NCI-H2171 treated with DMSO at 0.1 percent for 48 hours (cell line): ENCODE measurements at regions not wholly inside any gene's neighbourhood (a gene's known extent, or its start where the extent isn't known, plus 50 kb on each side); places are given as distances from the start of the nearest gene placed in this dataset.

ENCODE experiments used
- DNase-seq: peaks from one replicate; lab custom pipeline; 2025; lab: John Stamatoyannopoulos, UW

DNA sequence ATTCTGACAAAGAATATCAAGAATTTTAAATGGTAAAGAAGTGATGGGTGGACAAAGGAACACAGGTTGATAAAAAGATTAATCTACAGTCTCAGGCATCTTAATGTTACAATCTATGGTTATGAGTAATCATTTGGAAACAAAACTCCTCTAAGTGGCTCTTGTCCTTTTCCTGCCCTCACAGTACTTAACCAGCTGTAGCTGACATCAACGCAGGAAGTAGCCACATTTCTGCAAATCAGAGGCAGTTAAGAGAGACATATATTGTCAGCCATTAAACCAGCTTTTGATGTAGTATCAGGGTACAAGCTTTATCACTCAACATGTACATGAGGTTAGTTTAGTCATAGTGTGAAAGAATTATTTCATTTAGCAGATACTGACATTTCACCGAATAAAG is 244.6 kb downstream of the NR4A2 start:
- DNase-seq = no peak

DNA sequence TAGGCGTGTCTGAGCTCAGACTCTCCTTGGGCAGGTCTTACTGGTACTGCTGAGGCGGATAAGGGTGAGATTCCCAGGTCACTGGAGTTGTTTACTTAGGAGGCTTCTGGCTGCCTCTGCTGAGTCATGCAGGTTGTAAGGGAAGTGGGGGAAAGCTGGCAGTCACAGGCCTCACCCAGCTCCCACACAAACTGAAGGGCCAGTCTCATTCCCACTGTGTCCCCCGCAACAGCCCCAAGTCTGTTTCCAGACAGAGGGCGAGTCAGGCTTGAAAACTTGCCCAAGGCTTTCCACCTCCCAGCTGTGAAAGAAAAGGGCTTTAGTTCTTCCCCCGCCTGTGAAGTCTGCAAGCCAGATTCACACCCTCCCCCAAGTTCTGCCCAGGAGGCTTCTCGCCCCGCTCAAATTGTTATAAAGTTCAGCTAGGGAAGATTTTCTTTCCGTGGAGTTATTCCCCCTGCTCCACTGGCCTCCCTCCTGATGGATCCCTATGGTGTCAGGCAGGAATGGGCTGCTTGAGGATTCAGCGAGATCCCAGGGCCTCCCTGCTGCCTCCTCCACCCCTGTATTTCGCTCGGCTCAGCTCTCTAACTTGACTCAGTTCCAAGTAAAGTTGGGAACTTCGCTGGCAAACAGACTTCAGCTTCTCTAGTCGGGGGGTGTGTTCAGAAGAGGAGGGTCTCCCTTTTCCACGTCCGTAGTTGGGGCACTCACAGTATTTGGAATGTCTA is 248.6 kb downstream of the NR4A2 start:
- no peak for DNase-seq

GRCh38 chr2:156079845-156080244 is 252.7 kb downstream of the NR4A2 start:
- DNase-seq = no peak

DNA sequence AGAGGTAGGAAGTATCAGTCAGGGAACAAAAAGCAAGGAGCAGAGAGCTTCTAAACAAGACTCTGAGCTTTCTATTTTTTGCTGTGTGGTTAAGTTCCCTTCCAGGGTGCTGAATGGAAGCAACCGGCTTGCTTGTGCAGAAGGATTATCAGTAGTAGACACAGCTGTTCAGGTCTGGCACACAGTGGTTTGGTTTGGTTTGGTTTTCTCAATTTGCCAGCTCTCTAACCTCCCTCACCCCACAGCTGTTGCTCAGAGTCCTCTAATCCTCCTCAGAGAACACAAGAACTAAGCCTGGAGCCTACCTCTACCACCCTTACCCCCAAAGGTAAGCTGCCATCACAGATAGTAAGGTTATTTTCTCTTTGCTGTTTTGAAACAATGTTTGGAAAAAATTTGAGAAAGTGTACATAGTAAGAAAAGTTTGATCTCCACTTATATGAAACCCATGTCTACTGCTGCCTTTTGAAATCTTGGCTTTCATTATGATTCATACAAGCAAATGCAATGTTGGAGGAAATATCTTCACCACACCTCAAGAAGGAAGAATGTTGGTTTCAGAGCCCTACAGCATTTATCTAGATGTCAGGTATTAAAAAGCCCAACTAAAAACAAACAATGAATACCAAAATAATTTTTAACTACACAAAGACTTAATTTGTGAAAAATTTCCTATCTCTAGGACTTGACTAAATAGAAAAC is 255.3 kb downstream of the NR4A2 start:
- peak; percentile 66 for DNase-seq

DNA sequence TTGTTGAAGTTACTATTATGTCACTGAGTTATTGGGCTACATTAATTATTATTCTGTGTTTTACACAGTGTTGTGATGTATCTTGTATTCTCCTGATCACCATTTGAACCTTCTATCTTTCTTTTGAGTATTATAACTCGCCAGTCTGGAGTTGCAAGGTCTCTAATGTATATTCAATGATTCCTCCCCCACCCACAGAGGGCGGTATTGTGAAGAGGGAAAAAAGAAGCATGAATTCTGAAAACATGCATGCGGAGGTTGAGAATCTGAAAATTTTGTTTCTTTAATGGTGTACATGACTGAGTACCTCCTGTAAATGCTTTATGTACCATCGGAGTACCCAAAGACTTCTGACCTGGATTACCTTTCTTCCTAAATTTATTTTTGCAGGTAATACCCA is 266.6 kb downstream of the NR4A2 start:
- DNase-seq = no peak

DNA sequence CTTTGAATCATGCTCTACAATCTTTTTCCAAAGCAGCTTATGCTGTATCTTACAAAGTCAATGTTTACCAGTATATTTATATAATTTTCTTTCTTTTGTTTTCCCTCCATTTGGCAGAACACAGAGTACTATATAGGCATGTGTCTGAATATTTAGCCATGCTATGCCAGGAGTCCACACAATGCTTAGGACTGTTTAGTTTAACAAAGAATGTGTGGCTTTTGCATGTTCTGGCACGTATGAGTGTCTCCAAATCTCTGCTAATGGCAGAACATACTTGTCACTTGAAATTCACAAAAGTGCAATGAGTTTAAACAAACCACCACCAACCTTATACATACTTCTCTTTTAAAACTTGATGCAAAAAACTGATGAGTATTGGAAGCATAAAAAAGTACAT is 268.0 kb downstream of the NR4A2 start:
- DNase-seq = no peak

DNA sequence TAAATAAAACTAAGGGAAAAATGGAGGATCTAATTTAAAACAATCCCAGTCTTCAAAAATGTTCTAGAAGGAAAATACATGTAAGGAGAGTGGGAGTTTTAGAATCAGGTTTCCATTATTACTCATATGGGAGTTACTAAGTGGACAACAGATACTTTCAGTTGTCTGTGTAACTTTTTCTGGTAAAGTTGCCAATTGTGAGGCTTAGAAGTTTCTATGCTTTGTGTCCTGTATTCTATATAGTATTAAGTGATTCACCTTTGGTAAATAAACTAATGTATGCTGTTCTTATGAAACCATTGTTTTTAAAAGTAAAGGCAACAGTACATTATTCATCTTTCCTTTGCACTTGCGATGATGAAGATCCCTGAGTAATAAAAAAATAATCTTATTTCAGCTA is 274.9 kb downstream of the NR4A2 start:
- no peak for DNase-seq

DNA sequence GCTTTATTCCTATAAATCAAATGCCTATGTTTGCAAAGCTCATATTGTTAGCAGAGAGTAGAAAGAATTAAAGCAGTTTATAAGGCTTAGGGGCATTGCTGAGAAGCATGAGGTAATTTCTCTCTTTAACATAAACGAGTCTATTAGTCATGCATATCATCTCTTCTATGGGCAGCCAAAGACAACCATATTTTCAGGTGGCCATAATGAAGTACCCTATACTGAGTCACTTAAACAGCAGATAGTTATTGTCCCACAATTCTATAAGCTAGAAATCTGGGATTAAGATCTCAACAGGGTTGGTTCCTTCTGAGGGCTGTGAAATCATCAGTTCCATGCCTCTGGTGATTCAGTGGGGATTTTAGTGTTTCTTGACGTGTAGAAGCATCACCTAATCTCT is 277.5 kb downstream of the NR4A2 start:
- no peak for DNase-seq

- DNase-seq = no peak
Measured at GRCh38 chr2:156046900-156047299, 285.6 kb downstream of the NR4A2 start.

DNA sequence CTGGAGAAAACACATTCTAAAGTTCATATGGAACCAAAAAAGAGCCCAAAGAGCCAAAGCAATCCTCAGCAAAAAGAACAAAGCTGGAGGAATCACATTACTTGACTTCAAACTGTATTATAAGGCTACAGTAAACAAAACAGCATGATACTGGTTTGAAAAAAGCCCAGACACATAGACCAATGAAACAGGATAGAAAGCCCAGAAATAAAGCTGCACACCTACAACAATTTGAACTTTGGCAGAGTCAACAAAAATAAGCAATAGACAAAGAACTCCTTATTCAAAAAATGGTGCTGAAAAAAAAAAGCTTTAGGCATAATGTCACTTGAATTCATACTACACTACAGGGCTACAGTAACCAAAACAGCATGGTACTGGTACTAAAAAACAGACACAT is 289.6 kb downstream of the NR4A2 start:
- DNase-seq = no peak

DNA sequence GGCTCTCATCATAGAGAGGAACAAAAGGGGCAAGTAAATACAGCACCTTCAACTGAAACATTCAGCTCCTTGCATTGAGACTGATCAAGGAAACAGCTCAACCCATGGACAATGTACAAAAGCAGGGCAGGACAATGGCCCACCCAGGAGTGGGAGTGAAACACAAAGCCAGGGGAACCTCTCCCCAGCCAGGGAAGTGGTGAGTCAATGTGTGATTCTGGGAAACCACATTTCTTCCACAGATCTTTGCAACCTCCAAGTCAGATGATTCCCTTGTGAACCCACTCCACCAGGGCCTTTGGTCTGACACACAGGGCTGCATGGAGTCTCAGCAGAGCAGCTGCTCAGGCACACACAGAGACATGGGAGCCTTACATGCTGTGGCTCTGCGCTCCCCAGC is 294.5 kb downstream of the NR4A2 start:
- no peak for DNase-seq

GRCh38 chr2:156037482-156037881 is 295.0 kb downstream of the NR4A2 start:
- DNase-seq = no peak

DNA sequence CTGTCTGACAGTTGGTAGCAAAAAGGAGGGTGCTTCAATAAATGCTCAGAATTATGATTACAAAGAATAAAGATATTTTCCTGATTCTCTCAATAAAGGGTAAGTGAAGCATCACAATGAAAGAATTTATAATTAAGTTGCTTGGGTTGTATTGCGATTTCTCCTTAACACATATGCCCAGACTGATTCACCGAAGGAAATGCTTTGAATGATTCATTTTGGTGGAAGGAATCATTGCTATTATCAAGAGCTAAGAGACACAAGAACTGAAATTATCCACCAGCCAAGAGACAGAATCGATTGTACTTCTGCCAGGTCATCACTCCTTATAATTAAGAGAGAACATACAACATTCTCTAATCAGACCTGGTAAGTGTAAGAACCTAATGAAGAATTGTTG is 301.4 kb downstream of the NR4A2 start:
- DNase-seq = no peak

- DNase-seq = peak; percentile 16
Measured at GRCh38 chr2:156023229-156023869, 309.2 kb downstream of the NR4A2 start.

DNA sequence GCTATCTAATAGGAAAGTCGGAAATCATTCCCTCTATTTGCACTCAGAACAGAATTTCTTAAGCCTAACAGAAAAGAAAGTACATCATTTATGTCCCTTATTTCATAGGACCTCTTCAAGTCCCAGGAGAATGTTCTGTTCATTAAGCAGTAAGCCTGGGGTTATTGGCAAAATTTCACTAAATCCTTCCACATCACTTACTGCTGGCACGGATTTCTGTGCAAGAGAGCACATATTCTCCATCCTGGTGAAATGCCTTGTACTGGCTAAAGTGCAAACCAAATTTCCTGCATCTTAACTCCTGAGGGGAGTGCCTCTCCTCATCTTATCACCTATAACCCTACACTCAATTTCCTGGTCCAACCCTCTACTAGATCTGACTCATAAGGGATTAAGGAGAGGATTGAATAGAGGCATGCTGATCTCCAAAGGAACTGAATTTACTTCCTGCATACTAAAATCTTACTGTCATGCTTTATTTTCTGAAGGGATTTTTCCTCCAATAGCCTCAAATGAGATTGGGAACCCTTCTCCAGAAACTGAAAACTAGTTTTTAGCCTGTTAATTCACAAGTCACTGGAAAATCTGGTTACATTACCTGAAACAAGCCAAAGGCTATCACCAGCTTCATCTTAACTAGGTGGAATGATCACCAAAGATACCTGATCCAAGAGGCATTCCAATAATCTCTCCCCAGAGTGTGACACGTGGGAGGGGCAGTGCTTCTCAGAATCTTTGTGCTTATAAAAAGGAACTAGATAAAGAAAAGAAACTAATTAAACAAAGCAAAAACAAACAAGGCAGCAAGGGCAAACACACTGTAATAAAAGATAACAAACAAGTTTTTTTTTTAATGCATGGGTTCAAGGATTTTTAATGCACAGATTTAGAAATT is 311.1 kb downstream of the NR4A2 start:
- DNase-seq = peak; percentile 25

DNA sequence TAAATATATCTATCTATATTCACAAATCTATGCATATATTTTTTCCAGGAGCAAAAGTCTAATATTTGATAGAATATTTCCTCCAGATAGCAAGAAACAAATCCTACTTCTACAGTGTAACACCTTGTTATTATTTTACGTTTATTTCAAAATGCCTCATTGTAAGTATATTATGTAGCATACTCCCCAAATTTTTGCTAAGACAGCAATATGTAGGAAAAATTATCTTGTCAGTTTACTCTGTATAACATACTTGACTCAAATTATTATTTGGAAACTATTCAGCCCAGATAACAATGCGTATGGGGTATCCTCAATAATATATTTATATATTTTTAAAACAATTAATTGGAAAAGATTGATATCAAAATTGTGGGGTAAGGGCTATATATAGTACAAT is 313.2 kb downstream of the NR4A2 start:
- no peak for DNase-seq

DNA sequence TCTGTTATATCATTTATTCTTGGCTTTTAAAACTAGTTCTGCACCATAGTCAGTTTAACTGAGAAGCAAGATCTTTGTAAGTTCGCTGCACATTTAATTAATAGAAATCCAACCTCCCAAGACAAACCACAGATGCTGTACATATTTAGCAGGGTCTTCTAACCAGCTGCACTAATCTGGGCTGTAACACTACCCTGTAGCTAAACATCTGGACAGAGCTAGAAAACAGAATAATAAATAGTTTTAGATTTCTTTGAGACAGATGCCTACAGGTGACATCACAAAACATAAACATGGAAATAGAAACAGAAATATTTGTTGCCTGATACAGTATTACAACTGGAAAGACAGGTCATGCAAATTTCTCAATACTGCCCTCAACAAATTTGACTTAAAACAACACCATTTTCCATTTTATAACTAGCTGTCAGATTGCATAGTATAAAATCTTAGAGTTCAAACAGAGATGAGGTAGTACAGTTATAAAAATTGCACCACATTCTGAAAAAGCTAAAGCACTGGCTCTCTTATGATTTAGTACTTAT is 315.1 kb downstream of the NR4A2 start:
- peak; percentile 92 for DNase-seq

DNA sequence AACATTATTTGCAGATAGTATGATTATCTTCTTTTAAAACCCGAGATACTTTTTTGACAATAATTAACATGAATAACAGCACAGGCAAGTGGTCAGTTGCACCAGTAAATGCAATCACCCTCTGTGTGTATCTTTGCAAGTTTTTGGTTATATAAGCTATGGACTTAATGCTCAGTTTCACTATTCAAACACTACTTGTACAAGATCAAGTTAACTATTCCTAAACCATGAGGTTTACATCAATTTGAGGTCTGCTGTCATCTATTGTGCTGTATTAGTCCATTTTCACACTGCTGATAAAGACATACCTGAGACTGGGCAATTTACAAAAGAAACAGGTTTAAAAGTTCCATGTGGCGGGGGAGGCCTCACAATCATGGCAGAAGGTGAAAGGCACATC is 323.2 kb downstream of the NR4A2 start:
- no peak for DNase-seq

DNA sequence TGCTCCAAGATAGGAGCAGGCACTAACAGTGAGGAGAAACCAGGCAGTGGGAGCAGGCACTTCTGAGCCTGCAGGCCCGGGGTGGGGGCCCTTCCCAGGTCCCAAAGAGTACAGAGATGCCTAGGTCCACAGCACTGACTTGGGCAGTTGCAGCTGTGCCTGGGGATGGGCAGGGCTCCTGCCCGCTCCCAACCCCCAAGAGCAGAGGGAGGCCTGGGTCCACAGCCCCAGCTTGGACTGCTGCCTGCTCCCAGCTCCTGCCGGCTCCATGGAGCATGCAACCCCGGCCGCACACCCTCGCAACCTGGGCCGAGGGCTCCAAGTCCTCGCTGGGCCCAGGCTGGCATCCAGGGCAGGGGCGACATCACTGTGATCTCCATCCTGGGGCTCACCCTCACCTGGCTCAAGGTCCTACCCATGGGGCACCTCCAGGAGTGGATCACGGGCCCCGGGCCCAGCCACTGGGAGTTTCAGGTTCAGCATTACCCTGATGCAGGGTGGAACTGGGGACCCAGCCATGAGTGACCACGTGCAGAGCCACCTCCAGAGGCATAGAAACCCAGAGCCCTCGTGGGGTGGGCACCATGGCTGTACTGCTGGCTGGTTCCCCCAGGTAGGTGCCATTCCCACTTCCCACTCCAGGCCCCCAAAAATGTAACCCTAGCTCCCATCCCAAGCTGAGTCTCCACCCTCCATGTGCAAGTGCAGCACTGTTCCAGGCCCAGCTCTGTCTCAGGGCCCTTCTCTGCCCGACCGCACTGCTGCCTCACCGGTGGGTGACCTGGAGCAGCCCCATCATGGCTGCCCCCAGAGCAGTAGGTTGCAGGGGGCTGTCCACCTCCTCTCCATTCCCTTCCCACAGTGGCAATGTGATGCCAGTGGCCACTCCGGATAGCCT is 325.6 kb downstream of the NR4A2 start:
- DNase-seq = no peak

GRCh38 chr2:156005999-156006712 is 326.4 kb downstream of the NR4A2 start:
- no peak for DNase-seq
